ENCODE measurements at regions not wholly inside any gene's neighbourhood (a gene's known extent, or its start where the extent isn't known, plus 50 kb on each side); places are given as distances from the start of the nearest gene placed in this dataset.

- TF ChIP-seq CTCF (conservative IDR thresholded peaks at IDR 0.05; ENCODE audit: low read depth, low read length): no peak
- DNase-seq (ENCODE audit: low read depth): no peak
- H3K4me3 ChIP-seq (ENCODE audit: low read depth, low read length): no peak overlapping the region
These were observed 65.7 kb upstream of the ATP12A start for GRCh38 chr13:24614306-24615080.

- no peak for DNase-seq (ENCODE audit: low read depth)
- no peak for TF ChIP-seq CTCF (conservative IDR thresholded peaks at IDR 0.05; ENCODE audit: low read depth, low read length)
- H3K4me3 ChIP-seq (ENCODE audit: low read depth, low read length): no peak overlapping the region
These were observed 65.1 kb upstream of the ATP12A start for GRCh38 chr13:24615114-24615513.

GRCh38 chr13:24615911-24616472 is 64.2 kb upstream of the ATP12A start:
- no peak overlapping the region for H3K4me3 ChIP-seq (ENCODE audit: low read depth, low read length)
- TF ChIP-seq CTCF (conservative IDR thresholded peaks at IDR 0.05; ENCODE audit: low read depth, low read length): no peak
- DNase-seq (ENCODE audit: low read depth): no peak

GRCh38 chr13:24616514-24616913 is 63.7 kb upstream of the ATP12A start:
- TF ChIP-seq CTCF (conservative IDR thresholded peaks at IDR 0.05; ENCODE audit: low read depth, low read length): no peak
- H3K4me3 ChIP-seq (ENCODE audit: low read depth, low read length): no peak overlapping the region
- no peak for DNase-seq (ENCODE audit: low read depth)

- DNase-seq (ENCODE audit: low read depth): no peak
- no peak overlapping the region for H3K4me3 ChIP-seq (ENCODE audit: low read depth, low read length)
- no peak for TF ChIP-seq CTCF (conservative IDR thresholded peaks at IDR 0.05; ENCODE audit: low read depth, low read length)
These were observed 62.8 kb upstream of the ATP12A start for GRCh38 chr13:24617256-24618010.

- no peak overlapping the region for H3K4me3 ChIP-seq (ENCODE audit: low read depth, low read length)
- no peak for DNase-seq (ENCODE audit: low read depth)
- no peak for TF ChIP-seq CTCF (conservative IDR thresholded peaks at IDR 0.05; ENCODE audit: low read depth, low read length)
These were observed 61.9 kb upstream of the ATP12A start for GRCh38 chr13:24618011-24618955.

Measured in choroid plexus epithelial cell (primary cell).